Endothelial cell of umbilical vein (primary cell): ENCODE measurements at regions not wholly inside any gene's neighbourhood (a gene's known extent, or its start where the extent isn't known, plus 50 kb on each side); places are given as distances from the start of the nearest gene placed in this dataset.

Experiments
- BruUV-seq: library from RNA; stranded (reverse); fragments of 400-500 nt; replicated peaks from 2 replicates; lab custom pipeline; 2021; lab: Mats Ljungman, UMichigan
- CTCF ChIA-PET: fragments of 300-600, 350-600 bp; sonication (Branson Sonifier 250); formaldehyde crosslinking; loops from one replicate; lab custom pipeline; 2021; ENCODE audit warnings: antibody characterized with exemption, inconsistent platforms; lab: Charles Lee
- POLR2A ChIA-PET: fragments of 300-600, 350-600 bp; sonication (Branson Sonifier 250); formaldehyde crosslinking; loops from one replicate; lab custom pipeline; 2021; ENCODE audit warnings: antibody characterized with exemption, inconsistent platforms; lab: Charles Lee
- DNase-seq: peaks from one replicate; pipeline ENCODE4 v3.0.0-alpha.2; 2011; ENCODE audit warnings: low read depth, low spot score
- FAIRE-seq: peaks from 2 replicates; lab custom pipeline; 2011; peaks lifted over from hg19 to GRCh38; lab: Jason Lieb, UNC
- H2AFZ ChIP-seq: 2 replicates; pipeline ENCODE4 v1.6.0; 2012; ENCODE audit warnings: low read depth, low read length, control low read depth, inconsistent platforms
- H3K27ac ChIP-seq: 2 replicates; pipeline ENCODE4 v1.5.1; 2011; ENCODE audit warnings: low read depth, mild to moderate bottlenecking, control low read depth, low read length, moderate library complexity; ENCODE audit not compliant: insufficient read depth
- H3K27me3 ChIP-seq, 2 experiments: 2 replicates each; pipeline versions ENCODE4 v1.6.0 to v1.6.1; 2011; ENCODE audit warnings: low read length in 2 of 2, mixed read lengths in 1 of 2; ENCODE audit not compliant: control insufficient read depth in 2 of 2, insufficient read depth in 2 of 2
- H3K36me3 ChIP-seq, 2 experiments: 2 replicates in 1 of 2; 3 replicates in 1 of 2; pipeline ENCODE4 v1.5.1; 2011; ENCODE audit warnings: low read length in 2 of 2, mild to moderate bottlenecking in 1 of 2, moderate library complexity in 1 of 2; ENCODE audit not compliant: control insufficient read depth in 2 of 2, insufficient read depth in 2 of 2; ENCODE audit errors: extremely low read depth in 1 of 2
- H3K4me1 ChIP-seq: 3 replicates; pipeline ENCODE4 v1.5.1; 2011; ENCODE audit warnings: mild to moderate bottlenecking, low read length; ENCODE audit not compliant: control insufficient read depth, insufficient read depth; ENCODE audit errors: extremely low read depth
- H3K4me2 ChIP-seq: 2 replicates; pipeline ENCODE4 v1.6.1; 2011; ENCODE audit warnings: low read length, control low read depth, mixed read lengths; ENCODE audit not compliant: insufficient read depth
- H3K4me3 ChIP-seq, 3 experiments: fragments of 200-600 bp in 1 of 3; sonication (generic), shearing (Covaris generic) in 1 of 3; replicated peaks in 1 of 3; 2 replicates each; pipeline ENCODE4 v1.5.1; 2011 to 2016; ENCODE audit warnings: control low read depth in 3 of 3, low read length in 3 of 3, mild to moderate bottlenecking in 2 of 3, inconsistent platforms in 1 of 3, low read depth in 1 of 3, moderate library complexity in 1 of 3; ENCODE audit not compliant: insufficient read depth in 1 of 3
- H3K79me2 ChIP-seq: 2 replicates; pipeline ENCODE4 v1.6.0; 2012; ENCODE audit warnings: low read length, inconsistent platforms; ENCODE audit not compliant: control insufficient read depth, insufficient read depth
- H3K9ac ChIP-seq: replicated peaks from 2 replicates; pipeline ENCODE3; 2011; ENCODE audit warnings: low read length, control low read depth; ENCODE audit not compliant: insufficient read depth; ENCODE audit errors: extremely low read depth
- H3K9me1 ChIP-seq: replicated peaks from 3 replicates; pipeline ENCODE4 v1.6.0; 2011; ENCODE audit warnings: mild to moderate bottlenecking, low read length; ENCODE audit not compliant: control insufficient read depth, insufficient read depth; ENCODE audit errors: extremely low read depth
- H3K9me3 ChIP-seq: replicated peaks from 2 replicates; pipeline ENCODE4 v1.5.1; 2012; ENCODE audit warnings: low read length, inconsistent platforms; ENCODE audit not compliant: control insufficient read depth, insufficient read depth
- H4K20me1 ChIP-seq: replicated peaks from 2 replicates; pipeline ENCODE3; 2011; ENCODE audit warnings: mild to moderate bottlenecking, low read length; ENCODE audit not compliant: control insufficient read depth, insufficient read depth; ENCODE audit errors: extremely low read depth
- CTCF ChIP-seq, 2 donors: IDR thresholded peaks; 1 replicate in 1 of 2; 2 replicates in 1 of 2; pipeline ENCODE4 v1.5.1; 2011; ENCODE audit warnings: low read length in 2 of 2, mild to moderate bottlenecking in 2 of 2, moderate library complexity in 2 of 2, control low read depth in 1 of 2, inconsistent platforms in 1 of 2, low read depth in 1 of 2; ENCODE audit not compliant: insufficient read depth in 1 of 2; ENCODE audit errors: extremely low read depth in 1 of 2
- EZH2 ChIP-seq: IDR thresholded peaks from 2 replicates; pipeline ENCODE4 v1.6.1; 2012; ENCODE audit warnings: borderline replicate concordance, low read depth, mild to moderate bottlenecking, moderate library complexity, low read length, inconsistent platforms; ENCODE audit not compliant: severe bottlenecking
- FOS ChIP-seq: IDR thresholded peaks from 2 replicates; pipeline ENCODE4 v1.6.1; 2011; ENCODE audit warnings: mild to moderate bottlenecking, low read length, moderate library complexity, borderline replicate concordance; ENCODE audit not compliant: insufficient read depth
- GATA2 ChIP-seq: IDR thresholded peaks from 2 replicates; pipeline ENCODE4 v1.7.0; 2011; ENCODE audit warnings: low read depth, mild to moderate bottlenecking, moderate library complexity, mixed read lengths, low read length; ENCODE audit not compliant: insufficient read length, insufficient read depth
- MAX ChIP-seq: IDR thresholded peaks from 2 replicates; pipeline ENCODE4 v1.6.1; 2011; ENCODE audit not compliant: insufficient read depth, insufficient read length
- MYC ChIP-seq: IDR thresholded peaks from one replicate; pipeline ENCODE4 v1.6.1; 2011; ENCODE audit warnings: mild to moderate bottlenecking, low read depth, low read length
- POLR2A ChIP-seq: IDR thresholded peaks from 2 replicates; pipeline ENCODE4 v1.6.1; 2012; ENCODE audit warnings: low read depth, mild to moderate bottlenecking, control low read depth, low read length
- POLR2AphosphoS5 ChIP-seq: IDR thresholded peaks from 2 replicates; pipeline ENCODE4 v1.6.1; 2012; ENCODE audit warnings: low read depth, mild to moderate bottlenecking, control low read depth, low read length, moderate library complexity; ENCODE audit not compliant: insufficient read depth
- dilution Hi-C: fragments of 300-500 bp; cut with MboI; formaldehyde crosslinking; loops from one replicate; pipeline ENCODE4 v1.15.0; 2019; ENCODE audit warnings: low sequenced_read_pairs; ENCODE audit not compliant: extremely low pct_ligation_motif_present
- intact Hi-C: fragments of 100-400 bp; cut with micrococcal nuclease; formaldehyde crosslinking; loops from one replicate; pipeline ENCODE4 v1.10.0; 2022

- CTCF ChIA-PET, result no interaction called here
- Histone ChIP-seq H3K79me2 (no peaks in the 10 kb centered on the region), H3K27ac (no peak overlapping the region), H4K20me1 (no peaks in the 10 kb centered on the region), H3K4me2 (no peak overlapping the region), H3K36me3 (no peaks in the 10 kb centered on the region), H3K9me1 (no peaks in the 10 kb centered on the region), H3K27me3 (peaks cover 2% of the 10 kb centered on the region in 2 experiments), H3K9me3 (no peaks in the 10 kb centered on the region), H3K4me3 (no peak overlapping the region), H3K4me1 (no peaks in the 10 kb centered on the region), H2AFZ (no peak overlapping the region), H3K9ac (no peak overlapping the region)
- dilution Hi-C loops (no loop called here), intact Hi-C loops (no loop called here)
- DNase-seq (no peak), FAIRE-seq (no peak)
- TF ChIP-seq MYC, result no peak
- no peak for TF ChIP-seq POLR2A
- TF ChIP-seq CTCF (IDR thresholded peaks at IDR 0.05; ENCODE audit: extremely low read depth in 1 of 2, insufficient read depth in 1 of 2, low read depth in 1 of 2, low read length in 2 of 2), result no peak
- TF ChIP-seq MAX, result no peak
- TF ChIP-seq EZH2, result no peak
- TF ChIP-seq FOS, result no peak
- TF ChIP-seq GATA2, result no peak
- TF ChIP-seq POLR2AphosphoS5, result no peak
- POLR2A ChIA-PET, result no interaction called here
- no TSS peak for BruUV-seq
These were observed 105.4 kb upstream of the KCNK2 start for GRCh38 chr1:214977110-214977509.
